NCI-H510A (cell line): ENCODE measurements at regions not wholly inside any gene's neighbourhood (a gene's known extent, or its start where the extent isn't known, plus 50 kb on each side); places are given as distances from the start of the nearest gene placed in this dataset.

Source experiments
- DNase-seq: peaks from one replicate; lab custom pipeline; 2025; lab: John Stamatoyannopoulos, UW

DNA sequence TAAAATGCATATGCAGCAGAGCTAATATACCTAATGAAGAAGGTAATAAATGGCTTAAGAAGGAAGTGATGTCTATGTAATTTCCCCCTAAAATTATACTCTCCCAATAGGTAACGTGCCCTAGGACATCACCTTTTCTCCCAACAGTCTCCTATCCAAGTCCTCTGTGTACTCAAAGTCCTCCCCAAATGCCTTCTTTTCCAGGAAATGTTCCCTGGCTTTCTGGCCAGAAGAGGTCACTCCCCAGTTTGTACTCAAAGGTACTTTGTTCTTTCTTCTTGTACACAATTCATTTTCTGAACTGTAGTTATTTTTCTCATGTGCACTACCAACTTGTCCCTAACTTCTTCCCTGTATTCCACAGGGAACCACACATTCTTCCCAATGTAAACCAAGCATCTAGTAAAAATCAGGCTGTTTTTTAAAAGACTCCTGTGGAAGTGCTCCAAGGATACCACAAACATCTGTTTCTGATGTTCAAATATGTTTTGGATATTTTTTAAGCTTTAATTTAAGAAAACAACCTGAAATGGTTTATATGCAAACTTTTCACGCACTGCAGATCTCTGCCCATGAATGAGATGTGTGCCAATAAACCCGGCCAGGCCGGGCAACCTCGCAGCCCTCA lies 262.3 kb upstream of the KLF14 start:
- DNase-seq, result no peak

DNA sequence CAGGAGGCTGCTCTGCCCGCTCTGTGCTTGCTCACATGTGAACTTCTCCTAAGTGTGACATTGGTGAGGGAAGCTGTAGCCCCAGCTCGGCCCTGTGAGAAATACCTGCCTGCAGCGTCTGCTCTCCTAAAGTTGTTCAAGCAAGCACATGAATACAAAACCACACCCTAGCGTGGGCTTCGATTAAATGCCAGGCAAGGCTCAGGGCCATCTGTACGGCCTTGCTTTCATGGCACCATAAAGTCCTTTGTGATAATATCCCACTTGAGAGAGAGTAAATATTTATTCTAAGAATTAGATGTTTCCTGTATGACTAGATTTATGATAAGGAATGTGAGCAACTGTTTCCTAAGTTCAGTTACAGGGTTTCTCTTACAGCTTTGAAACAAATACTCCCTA lies 262.8 kb upstream of the KLF14 start:
- peak; percentile 59 for DNase-seq

DNA sequence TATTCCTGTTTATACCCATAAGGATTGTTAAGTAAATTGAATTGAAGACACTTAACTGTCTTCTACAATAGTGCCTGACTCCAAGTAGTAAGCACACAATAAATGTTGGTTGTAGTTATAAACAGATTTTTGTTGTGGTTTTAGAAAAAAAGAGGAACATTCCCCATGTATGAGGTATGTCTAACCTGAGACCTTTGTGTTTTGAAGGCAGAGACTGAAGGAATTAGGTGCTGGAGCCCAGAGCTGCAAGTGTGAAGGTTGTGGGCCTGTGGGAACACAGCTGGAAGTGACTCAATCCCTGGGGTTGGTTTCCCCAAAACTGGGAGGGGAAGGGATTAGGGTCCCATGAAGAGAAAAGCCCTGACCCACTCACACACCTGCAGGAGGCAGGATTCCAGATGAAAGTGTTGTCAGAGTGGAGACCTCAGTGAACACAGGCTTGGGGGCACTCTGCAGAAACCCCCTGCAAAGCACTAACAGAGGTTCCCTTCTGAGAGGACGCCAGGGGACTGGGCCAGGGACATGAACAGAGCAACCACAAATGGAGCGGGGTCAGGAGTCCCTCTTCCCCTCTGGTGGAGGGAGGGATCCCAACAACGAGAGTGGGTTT lies 265.1 kb upstream of the KLF14 start:
- DNase-seq, result no peak

DNA sequence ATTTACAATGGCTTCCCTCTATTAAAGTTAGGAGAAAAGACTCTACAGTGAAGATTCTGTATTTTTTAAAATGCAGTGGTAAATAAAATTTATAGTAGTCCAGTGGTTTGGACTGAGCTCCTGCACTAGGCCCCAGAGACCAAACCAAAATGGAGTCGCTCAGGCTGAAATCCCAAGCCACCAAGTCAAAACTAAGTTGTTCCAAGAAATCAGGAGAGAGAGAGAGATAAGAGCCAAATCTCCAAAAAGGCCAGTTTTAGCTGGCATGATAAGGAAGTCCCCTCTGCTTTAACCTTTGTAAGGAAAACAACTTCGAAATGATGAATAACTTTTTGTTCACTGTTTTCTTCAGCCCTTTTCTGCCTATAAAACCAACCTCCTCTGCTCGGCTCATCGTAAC lies 265.9 kb upstream of the KLF14 start:
- no peak for DNase-seq

DNA sequence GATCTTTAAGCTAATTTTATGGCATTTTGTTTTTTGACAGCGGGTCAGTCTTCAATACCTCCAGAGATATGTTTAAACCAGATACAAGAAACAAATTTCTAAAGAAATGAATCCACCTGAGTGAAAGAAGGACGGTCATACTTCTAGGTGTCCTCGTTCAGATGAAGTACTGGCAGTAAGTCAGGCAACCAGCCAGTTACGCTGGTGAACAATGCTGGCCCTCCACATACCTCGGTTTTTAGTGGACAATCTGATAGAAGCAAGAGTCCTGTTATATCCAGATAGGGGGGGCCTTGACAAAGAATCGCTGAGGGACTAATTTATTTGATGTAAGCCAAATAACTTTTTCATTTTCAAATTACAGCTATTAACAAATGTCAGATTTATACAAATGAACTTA lies 266.4 kb upstream of the KLF14 start:
- DNase-seq, result no peak

DNA sequence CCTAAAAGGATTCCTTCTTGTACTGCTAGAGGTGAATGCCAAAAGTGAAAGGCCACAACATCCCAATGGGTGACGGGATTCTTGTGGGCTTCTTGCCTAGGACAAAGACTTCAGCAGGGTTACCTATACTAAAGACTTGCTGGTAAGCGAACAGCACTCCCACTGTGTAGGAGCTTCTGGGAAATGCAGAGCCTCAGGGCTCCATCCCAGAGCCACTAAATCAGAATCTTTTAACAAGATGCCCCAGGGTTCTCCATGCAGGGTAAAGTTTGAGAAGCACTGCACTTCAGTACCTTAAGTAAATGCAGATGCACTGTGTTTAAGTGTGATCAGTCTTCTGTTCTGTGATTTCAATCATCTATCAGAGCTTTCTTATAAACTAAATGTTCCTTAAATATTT lies 266.9 kb upstream of the KLF14 start:
- DNase-seq, result no peak

DNA sequence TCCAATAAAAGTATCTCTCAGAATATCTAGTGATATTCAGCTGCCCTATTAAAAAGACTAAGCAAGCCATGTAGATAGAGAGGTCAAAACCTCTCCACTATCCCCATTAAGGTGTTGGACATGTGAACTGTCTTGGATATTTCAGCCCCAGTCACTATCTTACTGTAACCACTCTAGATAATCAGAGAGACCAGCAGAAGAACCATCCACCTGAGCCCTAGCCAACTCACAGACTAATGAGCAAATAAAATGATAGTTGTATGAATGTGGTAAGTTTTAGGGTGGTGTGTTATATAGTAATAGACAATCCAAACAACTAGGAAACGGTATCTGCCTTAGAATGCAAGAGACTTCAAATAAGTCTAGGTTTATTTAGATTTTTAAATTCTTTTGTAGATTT lies 268.6 kb upstream of the KLF14 start:
- DNase-seq, result no peak

DNA sequence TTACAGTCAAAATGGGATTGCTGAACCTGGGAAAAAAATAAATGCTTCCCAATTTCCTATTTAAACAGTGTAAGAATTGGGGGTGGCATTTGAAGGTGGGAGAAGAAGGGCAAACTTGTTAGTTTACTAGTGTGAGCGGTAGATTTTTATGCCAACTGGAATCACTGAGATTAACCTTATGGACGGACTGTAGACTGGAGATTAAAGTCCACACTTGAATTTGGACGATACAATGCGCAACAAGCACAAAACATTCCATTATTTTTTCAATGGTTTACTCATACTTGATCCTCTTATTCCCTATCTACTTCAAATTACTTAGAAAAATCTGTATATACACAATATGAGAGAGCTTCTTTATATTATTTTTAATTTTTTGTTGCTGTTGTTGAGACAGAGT lies 269.6 kb upstream of the KLF14 start:
- DNase-seq, result no peak

DNA sequence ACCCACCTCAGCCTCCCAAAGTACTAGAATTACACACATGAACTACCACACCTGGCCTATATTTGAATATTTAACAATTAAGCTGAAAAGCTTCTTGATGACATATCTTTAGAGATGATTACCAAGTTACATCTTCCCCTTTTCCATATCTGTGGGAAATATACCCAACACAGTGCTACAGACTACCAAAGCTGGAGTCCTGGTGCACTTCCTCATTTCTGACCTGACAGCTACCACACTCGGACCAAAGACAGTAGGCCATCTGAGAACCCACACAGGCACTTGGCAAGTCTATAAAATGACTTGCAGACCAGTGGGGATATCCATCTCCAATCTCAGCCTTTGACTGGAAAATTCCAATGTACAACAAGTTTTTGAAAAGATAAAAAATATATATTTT lies 270.4 kb upstream of the KLF14 start:
- DNase-seq, result no peak

DNA sequence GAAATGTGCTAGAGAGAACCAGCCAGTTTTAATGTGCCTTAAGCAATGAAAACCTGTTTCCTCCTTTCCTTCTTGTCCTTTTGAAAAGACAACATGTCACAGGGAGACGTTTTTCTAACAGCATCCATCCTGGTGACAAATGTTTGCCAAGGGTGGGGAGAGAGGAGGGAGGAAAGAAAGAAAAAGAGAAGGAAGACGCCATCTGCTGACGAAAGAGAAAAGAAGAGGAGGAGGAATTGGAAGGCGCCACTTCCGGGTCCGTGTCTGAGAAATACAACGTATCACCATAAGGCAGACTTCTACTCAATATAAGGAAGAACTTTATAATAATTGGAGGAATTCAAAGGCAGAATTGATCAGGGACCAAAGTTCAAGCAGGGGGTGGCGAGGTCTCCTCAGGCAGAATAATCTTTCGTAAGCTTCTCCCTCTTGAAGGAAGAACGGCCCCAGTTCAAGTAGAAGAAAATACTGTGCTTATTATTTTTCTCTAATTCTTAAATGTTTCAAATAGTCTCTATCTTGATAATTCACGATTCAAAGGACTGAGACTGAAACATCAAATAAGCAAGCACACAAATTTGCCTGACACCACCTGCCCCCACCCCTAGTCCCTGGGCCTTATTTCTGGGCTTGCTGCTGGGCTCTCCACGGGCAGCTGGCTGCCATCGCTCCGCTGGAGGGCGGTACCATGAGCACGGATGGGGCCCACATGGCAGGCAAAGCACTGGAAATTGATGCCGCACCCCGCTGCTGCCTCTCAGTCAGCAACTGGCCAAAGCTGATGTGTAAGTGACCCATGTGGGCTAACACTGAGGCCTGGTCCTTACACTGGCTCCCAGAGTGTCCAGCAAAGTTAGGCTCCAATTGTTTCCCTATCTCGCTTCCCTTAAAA lies 273.7 kb upstream of the KLF14 start:
- peak; percentile 5 for DNase-seq

DNA sequence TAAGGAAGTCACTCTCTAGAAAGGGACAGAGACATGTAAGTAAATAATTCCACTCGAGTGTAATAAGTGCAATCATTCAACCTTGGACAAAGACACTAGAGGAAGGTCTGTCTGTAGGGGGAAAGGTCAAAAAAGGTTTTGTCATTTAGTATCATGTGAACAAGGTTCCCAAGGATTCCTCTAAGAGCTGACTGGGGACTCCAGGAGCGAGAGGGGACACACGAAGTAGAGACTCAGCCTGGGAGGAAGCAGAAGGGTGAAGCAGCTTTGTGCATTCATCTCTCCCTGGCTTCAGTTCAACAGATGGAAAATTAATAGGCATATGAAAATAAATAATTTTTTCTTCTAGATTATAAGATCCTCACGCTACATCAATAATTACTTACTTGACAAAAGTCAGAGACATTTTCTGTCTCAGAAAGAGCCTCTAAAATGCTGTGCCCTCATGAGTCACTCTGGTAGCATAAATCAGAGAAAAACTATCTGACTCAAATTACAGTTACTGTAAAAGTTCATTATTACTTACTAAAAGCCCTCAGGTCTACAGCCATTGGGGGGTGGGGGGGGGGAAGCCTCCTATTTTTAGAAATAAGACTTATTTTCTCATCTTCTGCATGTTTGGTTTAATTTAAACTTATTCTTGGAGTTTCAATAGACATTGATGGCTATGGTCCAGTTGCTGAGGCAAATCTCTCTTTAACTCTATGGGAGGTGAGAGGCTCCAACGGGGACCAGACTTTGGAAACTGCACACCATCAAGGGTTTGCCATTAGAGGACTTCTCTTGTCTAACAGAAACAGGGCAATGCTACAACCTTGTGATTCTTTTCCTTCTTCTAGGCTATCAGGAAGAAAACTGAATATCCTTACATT lies 275.1 kb upstream of the KLF14 start:
- no peak for DNase-seq

DNA sequence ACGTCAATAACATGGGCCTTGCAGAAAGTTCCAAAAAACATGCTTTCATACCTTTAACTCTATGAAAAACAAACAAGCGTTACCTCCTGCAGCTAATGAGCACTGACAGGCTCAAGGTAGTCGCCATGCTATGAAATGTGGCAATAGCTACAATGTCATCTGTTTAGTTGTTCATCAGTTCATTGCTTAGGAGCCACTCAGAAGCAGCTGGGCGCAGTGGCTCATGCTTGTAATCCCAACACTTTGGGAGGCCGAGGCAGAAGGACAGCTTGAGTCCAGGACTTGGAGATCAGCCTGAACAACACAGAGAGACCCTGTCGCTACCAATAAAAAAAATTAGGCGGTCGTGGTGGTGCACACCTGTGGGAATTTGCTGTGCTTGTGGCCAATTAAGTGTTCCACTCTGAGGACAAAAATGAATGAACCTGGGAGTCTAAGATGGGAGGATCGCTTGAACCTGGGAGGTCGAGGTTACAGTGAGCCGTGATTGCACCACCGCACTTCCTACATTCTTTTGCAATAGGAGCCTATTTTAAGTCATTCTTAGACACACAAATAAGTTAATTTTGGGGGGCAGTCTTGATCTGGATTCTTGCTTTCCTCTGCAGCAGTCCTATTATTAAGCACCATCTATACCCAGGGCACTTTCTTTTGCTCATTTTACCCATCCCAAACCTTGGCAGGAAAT lies 276.2 kb upstream of the KLF14 start:
- no peak for DNase-seq

DNA sequence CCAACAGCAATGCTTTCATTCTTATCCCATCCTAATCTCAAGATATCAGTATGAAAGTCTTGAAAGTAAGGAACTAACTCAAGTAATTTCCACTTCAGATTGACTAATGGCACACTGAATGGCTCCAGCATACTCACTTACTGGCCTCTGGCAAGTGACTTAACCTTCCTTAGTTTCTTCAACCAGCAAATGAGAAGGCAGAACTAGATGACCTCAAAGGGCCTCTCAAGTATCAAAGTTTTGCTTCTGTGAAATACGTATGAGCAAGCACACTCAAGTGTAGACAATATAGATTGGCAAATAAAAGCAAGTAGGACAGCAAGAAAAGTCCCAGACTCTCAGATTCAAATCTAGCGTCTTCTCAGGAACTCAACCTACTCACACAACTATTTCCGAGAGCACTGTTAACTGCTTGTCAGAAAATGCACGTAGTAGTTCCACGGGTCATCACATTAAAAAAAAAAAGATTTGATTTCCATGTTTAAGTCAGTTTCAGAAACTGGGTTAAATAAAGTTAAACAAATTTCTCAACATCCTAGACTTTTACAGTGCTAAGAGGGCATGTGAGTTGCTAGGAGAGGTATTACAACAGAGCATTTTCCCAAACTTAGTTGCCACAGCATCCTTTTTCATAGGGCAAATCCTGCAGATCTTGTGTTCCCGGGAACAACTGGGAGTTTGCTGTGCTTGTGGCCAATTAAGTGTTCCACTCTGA lies 276.9 kb upstream of the KLF14 start:
- DNase-seq, result no peak

DNA sequence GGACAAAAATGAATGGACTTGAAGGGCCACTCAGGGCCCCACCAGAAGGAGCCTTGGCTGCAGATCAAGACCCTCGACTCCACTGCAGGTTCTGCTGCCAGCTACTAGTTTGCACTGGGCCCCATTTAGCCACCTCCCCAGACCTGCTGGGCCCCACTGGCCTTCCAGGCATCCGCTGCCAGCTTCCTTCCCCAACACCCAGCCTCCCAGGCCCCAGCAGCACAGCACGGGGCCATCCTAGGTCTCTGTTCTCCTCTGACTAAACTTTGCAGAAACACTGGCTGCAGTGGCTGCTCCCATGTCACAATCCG lies 277.4 kb upstream of the KLF14 start:
- no peak for DNase-seq

DNA sequence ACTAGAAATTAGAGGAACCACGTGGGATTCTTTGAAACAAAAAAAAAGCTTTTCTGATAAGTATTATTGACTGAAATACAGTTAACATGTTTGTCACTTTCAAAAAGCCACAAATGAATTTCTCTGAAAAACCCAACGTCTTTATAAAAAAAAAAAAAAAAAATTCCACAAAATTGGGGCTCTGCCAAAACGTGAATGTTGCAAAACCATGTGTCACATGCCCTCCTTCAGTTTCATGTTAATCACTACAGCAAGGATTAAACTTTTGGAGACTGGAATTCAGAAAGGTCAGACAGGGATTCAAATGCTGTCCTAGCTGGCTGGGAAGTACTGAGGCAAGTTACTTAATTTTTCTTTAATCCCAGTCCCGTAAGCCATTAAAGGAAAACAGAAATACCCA lies 278.0 kb upstream of the KLF14 start:
- no peak for DNase-seq

DNA sequence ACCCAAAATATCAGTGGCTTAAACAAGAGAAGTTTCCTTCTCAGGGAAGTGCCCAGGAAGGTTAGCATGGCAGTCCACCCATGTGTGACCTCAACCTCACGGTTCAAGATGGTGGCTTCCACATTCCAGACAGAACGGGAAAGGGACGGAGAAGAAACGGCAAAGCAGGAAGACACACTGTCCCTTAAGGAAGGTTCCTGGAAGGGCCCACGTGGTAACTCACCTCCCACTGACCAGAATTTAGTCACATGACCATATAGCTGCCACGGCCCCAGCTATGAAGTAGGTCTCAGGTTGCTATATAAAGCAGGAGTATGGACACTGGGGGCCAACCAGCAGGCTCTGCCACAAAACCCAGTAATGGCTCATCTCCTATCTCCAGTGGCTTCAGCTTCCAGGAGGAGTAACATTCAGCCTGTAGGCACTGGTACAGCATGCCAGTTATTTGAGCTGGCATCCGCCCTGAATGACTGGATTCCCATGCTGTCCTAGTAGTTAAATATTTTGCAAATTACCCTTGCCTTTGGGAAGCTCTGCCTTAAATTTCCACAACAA lies 278.5 kb upstream of the KLF14 start:
- DNase-seq, result no peak

DNA sequence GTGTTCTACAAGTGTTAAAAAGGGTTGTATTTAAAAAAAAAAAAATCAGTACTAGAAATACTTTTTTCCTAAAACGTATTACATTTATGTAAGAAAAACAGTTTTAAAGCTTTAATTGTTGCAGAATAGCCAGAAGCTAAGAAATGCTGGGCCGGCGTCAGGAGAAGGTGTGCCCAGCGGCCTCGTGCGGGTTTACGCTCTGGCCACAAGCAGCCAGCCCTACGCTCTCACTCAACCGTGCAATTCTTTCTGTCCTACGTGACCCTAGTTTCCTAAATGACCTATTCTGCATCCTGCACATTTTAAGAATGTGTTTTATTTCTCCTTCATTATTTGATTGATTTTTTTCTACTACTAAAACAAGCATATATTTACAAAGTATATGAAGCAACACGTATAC lies 279.7 kb upstream of the KLF14 start:
- no peak for DNase-seq

DNA sequence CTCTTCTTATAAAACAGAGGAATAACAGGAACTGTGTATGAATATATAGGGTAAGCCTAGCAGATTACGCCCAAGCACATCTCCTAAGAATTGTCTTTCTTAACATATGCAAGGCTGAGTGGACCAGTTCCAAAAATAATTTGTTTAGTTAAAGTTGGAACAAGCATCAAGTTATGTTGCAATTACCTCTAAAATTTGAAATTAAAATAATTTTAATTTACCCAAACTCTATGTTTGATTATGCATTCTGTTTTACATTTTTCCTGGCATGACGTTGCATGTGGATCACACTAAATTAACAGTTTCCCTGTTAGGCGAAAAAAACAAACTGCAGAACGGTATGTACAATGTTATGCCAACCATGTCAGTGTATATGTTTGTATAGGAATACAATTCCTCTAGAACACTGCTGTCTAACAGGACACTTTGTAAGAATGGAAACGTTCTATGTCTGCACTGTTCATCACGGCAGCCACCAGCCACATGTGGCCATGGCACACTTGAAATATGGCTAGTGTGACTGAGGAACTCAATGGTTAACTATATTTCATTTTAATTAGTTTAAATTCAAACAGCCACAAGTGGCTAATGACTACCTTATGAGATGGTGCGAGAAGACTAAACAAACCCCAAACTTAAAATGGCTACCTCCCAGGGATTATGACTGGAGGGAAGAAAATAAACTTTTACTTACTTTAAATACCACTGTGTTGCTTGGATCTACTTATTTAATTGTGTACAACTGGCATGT lies 281.1 kb upstream of the KLF14 start:
- no peak for DNase-seq

DNA sequence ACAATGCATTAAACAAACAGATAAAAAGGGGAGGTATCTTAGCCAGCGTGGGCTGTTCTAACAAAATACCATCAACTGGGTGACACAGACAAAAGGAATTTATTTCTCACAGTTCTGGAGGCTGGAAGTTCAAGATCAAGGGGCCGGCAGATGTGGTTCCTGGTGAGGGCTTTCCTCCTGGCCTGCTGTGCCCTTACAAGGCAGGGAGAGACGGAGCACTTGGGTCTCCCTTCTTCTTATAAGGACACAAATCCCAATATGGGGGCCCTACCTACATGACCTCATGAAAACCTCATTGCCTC lies 281.6 kb upstream of the KLF14 start:
- DNase-seq, result no peak

DNA sequence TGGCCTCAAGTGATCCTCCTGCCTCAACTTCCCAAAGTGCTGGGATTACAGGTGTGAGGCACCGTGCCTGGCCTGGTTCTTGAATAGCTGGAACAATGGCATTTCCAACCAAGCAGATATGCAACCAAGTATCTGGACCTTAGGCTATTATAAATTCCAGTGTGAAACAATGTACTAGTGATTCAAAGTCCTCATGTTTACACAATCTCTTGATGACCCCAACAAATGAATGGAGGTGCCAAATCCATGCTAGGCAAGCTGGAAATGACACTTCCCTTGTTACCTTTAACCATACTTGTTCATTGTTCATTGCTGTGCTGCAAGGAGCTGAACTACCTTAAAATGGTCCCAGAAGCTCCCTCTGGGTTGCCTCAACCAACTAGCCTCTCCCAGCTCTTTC lies 282.2 kb upstream of the KLF14 start:
- no peak for DNase-seq
